SK-N-SH (cell line): ENCODE measurements at regions not wholly inside any gene's neighbourhood (a gene's known extent, or its start where the extent isn't known, plus 50 kb on each side); places are given as distances from the start of the nearest gene placed in this dataset.

Experiments
- CTCF ChIA-PET: fragments of 300-600, 350-600 bp; formaldehyde crosslinking; extraction: SDS; loops from one replicate; lab custom pipeline; 2021; lab: Yijun Ruan, JAX
- POLR2A ChIA-PET: fragments of 350-600 bp; sonication (Branson Sonifier 250); formaldehyde crosslinking; extraction: SDS; loops from one replicate; lab custom pipeline; 2020; ENCODE audit warnings: antibody characterized with exemption, inconsistent platforms; lab: Yijun Ruan, JAX
- DNase-seq: peaks from one replicate; pipeline ENCODE4 v3.0.0; 2012
- H2AFZ ChIP-seq: fragments of 200-600 bp; sonication (generic); 2 replicates; pipeline ENCODE4 v1.8.1; 2016; ENCODE audit warnings: antibody characterized with exemption, mild to moderate bottlenecking, low read depth
- H3F3A ChIP-seq: fragments of 200-600 bp; sonication (generic); replicated peaks from 2 replicates; pipeline ENCODE3; 2016; ENCODE audit warnings: antibody characterized with exemption, mild to moderate bottlenecking; ENCODE audit not compliant: insufficient read depth
- H3K27ac ChIP-seq, 2 experiments: fragments of 200-500 bp in 1 of 2; fragments of 200-600 bp in 1 of 2; sonication (Bioruptor generic) in 1 of 2; sonication (generic), shearing (Covaris generic) in 1 of 2; 2 replicates each; pipeline versions ENCODE4 v1.5.1 to v1.6.1; 2014 to 2016; ENCODE audit warnings: low read depth in 2 of 2, inconsistent platforms in 1 of 2, low read length in 1 of 2, mild to moderate bottlenecking in 1 of 2, mixed read lengths in 1 of 2
- H3K27me3 ChIP-seq: fragments of 200-600 bp; sonication (generic), shearing (Covaris generic); 2 replicates; pipeline ENCODE4 v1.6.1; 2016; ENCODE audit warnings: mixed run types; ENCODE audit not compliant: insufficient read depth
- H3K36me3 ChIP-seq, 2 experiments: fragments of 200-500 bp in 1 of 2; fragments of 200-600 bp in 1 of 2; sonication (Bioruptor generic) in 1 of 2; sonication (generic) in 1 of 2; replicated peaks in 1 of 2; 2 replicates each; pipeline versions ENCODE3 to v1.5.1; 2014 to 2016; ENCODE audit warnings: low read length in 1 of 2, mild to moderate bottlenecking in 1 of 2; ENCODE audit not compliant: insufficient read depth in 2 of 2, control insufficient read depth in 1 of 2
- H3K4me1 ChIP-seq, 2 experiments: fragments of 200-500 bp in 1 of 2; fragments of 200-600 bp in 1 of 2; sonication (Bioruptor generic) in 1 of 2; sonication (generic), shearing (Covaris generic) in 1 of 2; 2 replicates each; pipeline versions ENCODE4 v1.5.1 to v1.6.1; 2014 to 2016; ENCODE audit warnings: low read depth in 1 of 2, low read length in 1 of 2, mixed run types in 1 of 2; ENCODE audit not compliant: insufficient read depth in 2 of 2, control insufficient read depth in 1 of 2
- H3K4me2 ChIP-seq: fragments of 200-600 bp; sonication (generic), shearing (Covaris generic); 2 replicates; pipeline ENCODE4 v1.6.1; 2017; ENCODE audit warnings: mixed run types
- H3K4me3 ChIP-seq, 2 experiments: fragments of 200-500 bp in 1 of 2; fragments of 200-600 bp in 1 of 2; sonication (Bioruptor generic) in 1 of 2; sonication (generic), shearing (Covaris generic) in 1 of 2; 2 replicates each; pipeline versions ENCODE4 v1.5.1 to v1.8.1; 2014 to 2016; ENCODE audit warnings: low read depth in 2 of 2, inconsistent platforms in 1 of 2, low read length in 1 of 2, mild to moderate bottlenecking in 1 of 2, mixed read lengths in 1 of 2, moderate library complexity in 1 of 2
- H3K79me2 ChIP-seq: fragments of 200-600 bp; sonication (generic); 2 replicates; pipeline ENCODE4 v1.8.1; 2017; ENCODE audit warnings: mild to moderate bottlenecking; ENCODE audit not compliant: insufficient read depth
- H3K9ac ChIP-seq: fragments of 200-600 bp; sonication (generic); 2 replicates; pipeline ENCODE4 v1.6.1; 2017; ENCODE audit warnings: mixed run types
- H3K9me2 ChIP-seq: fragments of 200-600 bp; sonication (generic); 2 replicates; pipeline ENCODE4 v1.6.1; 2017; ENCODE audit warnings: mixed run types
- H3K9me3 ChIP-seq: fragments of 200-600 bp; sonication (generic); 2 replicates; pipeline ENCODE4 v1.6.1; 2017; ENCODE audit warnings: mixed run types, mild to moderate bottlenecking, moderate library complexity
- H4K20me1 ChIP-seq: fragments of 200-600 bp; sonication (generic); 2 replicates; pipeline ENCODE4 v1.6.1; 2017; ENCODE audit warnings: mild to moderate bottlenecking, mixed run types; ENCODE audit not compliant: insufficient read depth
- CHD2 ChIP-seq: fragments of 150-350 bp; IDR thresholded peaks from 2 replicates; pipeline ENCODE4 v1.6.1; 2018; ENCODE audit warnings: low read length; ENCODE audit not compliant: partially characterized antibody
- ELF1 ChIP-seq: IDR thresholded peaks from 2 replicates; pipeline ENCODE4 v1.4.0; 2012
- EP300 ChIP-seq, 2 experiments: IDR thresholded peaks; 2 replicates each; pipeline versions ENCODE4 v1.4.0 to v1.6.1; 2012; ENCODE audit warnings: borderline replicate concordance in 1 of 2, low read depth in 1 of 2, low read length in 1 of 2
- POLR2AphosphoS5 ChIP-seq: IDR thresholded peaks from 2 replicates; pipeline ENCODE4 v1.6.1; 2012; ENCODE audit warnings: low read depth, low read length
- RAD21 ChIP-seq: IDR thresholded peaks from 2 replicates; pipeline ENCODE4 v1.6.1; 2012; ENCODE audit warnings: mild to moderate bottlenecking, low read length
- YY1 ChIP-seq: IDR thresholded peaks from 2 replicates; pipeline ENCODE4 v1.4.0; 2012; ENCODE audit warnings: low read depth, mild to moderate bottlenecking
- ZBTB33 ChIP-seq: IDR thresholded peaks from 2 replicates; pipeline ENCODE4 v1.4.0; 2012; ENCODE audit warnings: low read depth, borderline replicate concordance
- WGBS: methylation state at CpG from one replicate; pipeline ENCODE4 v1.1.6; 2017; ENCODE audit warnings: low lambda C conversion rate; 5-methylcytosine and 5-hydroxymethylcytosine counted together

- H3K4me1 ChIP-seq, result no peaks in the 10 kb centered on the region
- no peak overlapping the region for H3K4me2 ChIP-seq
- H3K4me3 ChIP-seq, result no peak overlapping the region
- H2AFZ ChIP-seq, result no peak overlapping the region
- no peak overlapping the region for H3K9ac ChIP-seq
- H3K79me2 ChIP-seq, result no peaks in the 10 kb centered on the region
- no peaks in the 10 kb centered on the region for H3K9me2 ChIP-seq
- no peaks in the 10 kb centered on the region for H3F3A ChIP-seq
- H3K36me3 ChIP-seq, result no peaks in the 10 kb centered on the region
- peaks cover 6% of the 10 kb centered on the region for H3K9me3 ChIP-seq
- no peak for TF ChIP-seq RAD21
- ChIA-PET CTCF (no interaction called here), POLR2A (no interaction called here)
- H4K20me1 ChIP-seq, result no peaks in the 10 kb centered on the region
- no peak overlapping the region for H3K27ac ChIP-seq
- DNase-seq, result no peak
- H3K27me3 ChIP-seq, result no peaks in the 10 kb centered on the region
Measured at GRCh38 chr18:38368886-38369285, 803.3 kb upstream of the CELF4 start.

GRCh38 chr18:38368246-38368645 is 802.6 kb upstream of the CELF4 start:
- DNase-seq, result no peak
- CTCF ChIA-PET, result no interaction called here
- TF ChIP-seq YY1 (no peak), ELF1 (no peak), ZBTB33 (no peak), CHD2 (no peak)

GRCh38 chr18:38367473-38367872 is 801.9 kb upstream of the CELF4 start:
- CTCF ChIA-PET, result no interaction called here
- 21% methylated on average over 1 of the region's 1 CpG for WGBS

More at GRCh38 chr18:38368246-38368645, 802.6 kb upstream of the CELF4 start:
- Histone ChIP-seq H3K27me3 (no peaks in the 10 kb centered on the region), H3K9ac (no peak overlapping the region), H3F3A (no peaks in the 10 kb centered on the region), H4K20me1 (no peaks in the 10 kb centered on the region), H3K9me2 (no peaks in the 10 kb centered on the region), H3K27ac (no peak overlapping the region), H3K4me2 (no peak overlapping the region), H3K79me2 (no peaks in the 10 kb centered on the region), H3K4me3 (no peak overlapping the region), H3K4me1 (no peaks in the 10 kb centered on the region), H2AFZ (no peak overlapping the region), H3K9me3 (peaks cover 6% of the 10 kb centered on the region), H3K36me3 (no peaks in the 10 kb centered on the region)
- WGBS, result 82% methylated on average over 2 of the region's 2 CpGs
- POLR2A ChIA-PET, result no interaction called here

More at GRCh38 chr18:38367473-38367872, 801.9 kb upstream of the CELF4 start:
- H3K79me2 ChIP-seq, result no peaks in the 10 kb centered on the region
- H3K4me1 ChIP-seq, result peaks cover 0 to under 1% of the 10 kb centered on the region in 2 experiments; a peak in 1 of 4 replicates
- H3F3A ChIP-seq, result no peaks in the 10 kb centered on the region
- no peak overlapping the region for H3K9ac ChIP-seq
- H3K36me3 ChIP-seq, result no peaks in the 10 kb centered on the region
- no peaks in the 10 kb centered on the region for H3K9me2 ChIP-seq
- H3K4me3 ChIP-seq, result no peak overlapping the region
- H3K27me3 ChIP-seq, result no peaks in the 10 kb centered on the region
- TF ChIP-seq POLR2AphosphoS5 (no peak), EP300 (IDR thresholded peaks at IDR 0.05; ENCODE audit: borderline replicate concordance in 1 of 2, low read depth in 1 of 2, low read length in 1 of 2) (no peak), RAD21 (peak; percentile 32; the same call in 1 of the 2 replicates)
- no peaks in the 10 kb centered on the region for H3K9me3 ChIP-seq
- no peak overlapping the region for H3K4me2 ChIP-seq
- no peak overlapping the region for H2AFZ ChIP-seq
- H4K20me1 ChIP-seq, result no peaks in the 10 kb centered on the region
- DNase-seq, result peak; percentile 9
- no peak overlapping the region for H3K27ac ChIP-seq
- POLR2A ChIA-PET, result no interaction called here
